Activated CD4-positive, alpha-beta memory T cell treated with anti-CD3 and anti-CD28 coated beads, Interleukin-2, amount 10 ng/mL, durations not matched to agents 7 days and 5 days (primary cell): ENCODE measurements at regions not wholly inside any gene's neighbourhood (a gene's known extent, or its start where the extent isn't known, plus 50 kb on each side); places are given as distances from the start of the nearest gene placed in this dataset.

ENCODE experiments used
- CTCF ChIA-PET: fragments of 350-600 bp; sonication (Branson Sonifier 250); formaldehyde crosslinking; loops from one replicate; lab custom pipeline; 2021; ENCODE audit warnings: antibody characterized with exemption, inconsistent platforms; lab: Charles Lee
- POLR2A ChIA-PET: fragments of 350-600 bp; sonication (Branson Sonifier 250); formaldehyde crosslinking; loops from one replicate; lab custom pipeline; 2021; ENCODE audit warnings: antibody characterized with exemption; lab: Charles Lee
- DNase-seq: peaks from one replicate; pipeline ENCODE4 v3.0.0-alpha.2; 2020
- H3K27ac Mint-ChIP-seq: one replicate; pipeline ENCODE4 v1.8.0; 2021; ENCODE audit warnings: mild to moderate bottlenecking, mixed read lengths
- H3K27me3 Mint-ChIP-seq: one replicate; pipeline ENCODE4 v1.8.0; 2021; ENCODE audit warnings: mixed read lengths
- H3K36me3 Mint-ChIP-seq: one replicate; pipeline ENCODE4 v1.8.0; 2021; ENCODE audit warnings: low read depth, mixed read lengths
- H3K4me1 Mint-ChIP-seq: one replicate; pipeline ENCODE4 v1.8.0; 2021; ENCODE audit warnings: mixed read lengths
- H3K4me3 Mint-ChIP-seq: one replicate; pipeline ENCODE4 v1.8.0; 2021; ENCODE audit warnings: mild to moderate bottlenecking, mixed read lengths
- H3K9me3 Mint-ChIP-seq: one replicate; pipeline ENCODE4 v1.8.0; 2021; ENCODE audit warnings: mixed read lengths

- ChIA-PET CTCF (interaction anchor here (2.3 kb wide), 1 partner anchor 840 kb away, joined by 7 read pairs; no protein-coding TSS in a partner anchor), POLR2A (interaction anchor here (1.5 to 21.3 kb wide), 3 partner anchors 9 to 74 kb away, joined by 4 to 661 read pairs (median 60); partner anchors contain the start of gene TRIM13)
- Mint-ChIP-seq H3K27ac (peak overlapping the region; percentile 7), H3K36me3 (peaks cover 63% of the 10 kb centered on the region), H3K4me3 (no peak overlapping the region), H3K4me1 (peaks cover 40% of the 10 kb centered on the region), H3K9me3 (no peaks in the 10 kb centered on the region), H3K27me3 (no peaks in the 10 kb centered on the region)
- DNase-seq = no peak
Observed at GRCh38 chr13:50071379-50071778, 56.1 kb downstream of the KCNRG start.

GRCh38 chr13:50072676-50073075 is 57.4 kb downstream of the KCNRG start:
- H3K27me3 Mint-ChIP-seq = no peaks in the 10 kb centered on the region
- ChIA-PET CTCF (no interaction called here), POLR2A (interaction anchor here (7.0 to 21.3 kb wide), 2 partner anchors 8 to 55 kb away, joined by 60 to 661 read pairs; no protein-coding TSS in a partner anchor)
- H3K4me3 Mint-ChIP-seq = no peak overlapping the region
- peaks cover 47% of the 10 kb centered on the region for H3K4me1 Mint-ChIP-seq
- peaks cover 58% of the 10 kb centered on the region for H3K36me3 Mint-ChIP-seq
- no peak overlapping the region for H3K27ac Mint-ChIP-seq
- H3K9me3 Mint-ChIP-seq = no peaks in the 10 kb centered on the region
- no peak for DNase-seq

- peaks cover 54% of the 10 kb centered on the region for H3K36me3 Mint-ChIP-seq
- no peaks in the 10 kb centered on the region for H3K9me3 Mint-ChIP-seq
- POLR2A ChIA-PET = interaction anchor here (1.0 to 21.3 kb wide), 3 partner anchors 7 to 76 kb away, joined by 5 to 661 read pairs (median 60); partner anchors contain the start of gene TRIM13
- H3K27ac Mint-ChIP-seq = no peak overlapping the region
- no peaks in the 10 kb centered on the region for H3K27me3 Mint-ChIP-seq
- CTCF ChIA-PET = no interaction called here
- no peak overlapping the region for H3K4me3 Mint-ChIP-seq
- peaks cover 51% of the 10 kb centered on the region for H3K4me1 Mint-ChIP-seq
- DNase-seq = no peak
Observed at GRCh38 chr13:50073340-50073739, 58.1 kb downstream of the KCNRG start.

DNA sequence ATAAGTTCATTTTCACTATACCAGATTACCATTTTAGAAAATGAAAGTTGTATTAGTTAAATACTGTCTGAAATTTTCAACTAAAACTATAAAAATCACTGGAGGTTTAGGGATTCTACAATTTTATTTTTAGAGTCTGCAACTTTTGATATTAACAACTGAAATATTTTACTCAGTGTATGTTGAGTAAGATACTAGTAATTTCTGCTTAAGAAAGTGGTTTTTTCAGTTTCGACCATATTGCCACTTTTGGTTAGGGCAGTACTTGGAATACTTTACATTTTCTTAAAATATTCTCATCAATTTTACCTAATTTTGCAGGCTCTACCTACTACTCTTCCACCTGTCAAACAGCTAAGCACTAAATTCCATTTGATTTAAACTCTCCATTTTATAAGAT is 59.6 kb downstream of the KCNRG start:
- ChIA-PET POLR2A (interaction anchor here (0.8 to 21.3 kb wide), 4 partner anchors 9 to 841 kb away, joined by 3 to 661 read pairs (median 4); partner anchors contain the start of gene TRIM13), CTCF (no interaction called here)
- DNase-seq = no peak
- Mint-ChIP-seq H3K27me3 (no peaks in the 10 kb centered on the region), H3K4me3 (no peak overlapping the region), H3K4me1 (peaks cover 56% of the 10 kb centered on the region), H3K9me3 (no peaks in the 10 kb centered on the region), H3K27ac (no peak overlapping the region), H3K36me3 (peaks cover 54% of the 10 kb centered on the region)

GRCh38 chr13:50075619-50076097 is 60.4 kb downstream of the KCNRG start:
- no peak overlapping the region for H3K27ac Mint-ChIP-seq
- H3K4me3 Mint-ChIP-seq = no peak overlapping the region
- CTCF ChIA-PET = interaction anchor here (1.9 kb wide), 1 partner anchor 78 kb away, joined by 5 read pairs; the partner anchor contains the start of gene TRIM13
- H3K9me3 Mint-ChIP-seq = no peaks in the 10 kb centered on the region
- peaks cover 59% of the 10 kb centered on the region for H3K36me3 Mint-ChIP-seq
- no peak for DNase-seq
- POLR2A ChIA-PET = interaction anchor here (0.8 to 21.3 kb wide), 5 partner anchors 8 to 840 kb away, joined by 3 to 661 read pairs (median 3); partner anchors contain the start of gene TRIM13
- peaks cover 56% of the 10 kb centered on the region for H3K4me1 Mint-ChIP-seq
- no peaks in the 10 kb centered on the region for H3K27me3 Mint-ChIP-seq

GRCh38 chr13:50077431-50077830 is 62.2 kb downstream of the KCNRG start:
- POLR2A ChIA-PET = interaction anchor here (0.9 to 21.3 kb wide), 5 partner anchors 9 to 835 kb away, joined by 3 to 661 read pairs (median 7); partner anchors contain the start of gene TRIM13
- no peak for DNase-seq
- no peaks in the 10 kb centered on the region for H3K9me3 Mint-ChIP-seq
- no peaks in the 10 kb centered on the region for H3K27me3 Mint-ChIP-seq
- H3K36me3 Mint-ChIP-seq = peaks cover 56% of the 10 kb centered on the region
- CTCF ChIA-PET = interaction anchor here (1.5 to 5.7 kb wide), 2 partner anchors 47 to 79 kb away, joined by 3 to 65 read pairs; partner anchors contain the start of gene TRIM13
- no peak overlapping the region for H3K27ac Mint-ChIP-seq
- H3K4me1 Mint-ChIP-seq = peaks cover 44% of the 10 kb centered on the region
- no peak overlapping the region for H3K4me3 Mint-ChIP-seq

- H3K27ac Mint-ChIP-seq = peak overlapping the region; percentile 42
- H3K4me1 Mint-ChIP-seq = peaks cover 45% of the 10 kb centered on the region
- no peak for DNase-seq
- no peaks in the 10 kb centered on the region for H3K27me3 Mint-ChIP-seq
- H3K9me3 Mint-ChIP-seq = no peaks in the 10 kb centered on the region
- peaks cover 56% of the 10 kb centered on the region for H3K36me3 Mint-ChIP-seq
- CTCF ChIA-PET = interaction anchor here (1.5 to 10.0 kb wide), 3 partner anchors 46 to 80 kb away, joined by 3 to 82 read pairs (median 65); partner anchors contain the start of gene TRIM13
- POLR2A ChIA-PET = interaction anchor here (0.9 to 21.3 kb wide), 7 partner anchors 7 to 832 kb away, joined by 5 to 661 read pairs (median 62); partner anchors contain the start of genes RNASEH2B and TRIM13
- peak overlapping the region; percentile 98 for H3K4me3 Mint-ChIP-seq
Observed at GRCh38 chr13:50078231-50078894, 63.1 kb downstream of the KCNRG start.

DNA sequence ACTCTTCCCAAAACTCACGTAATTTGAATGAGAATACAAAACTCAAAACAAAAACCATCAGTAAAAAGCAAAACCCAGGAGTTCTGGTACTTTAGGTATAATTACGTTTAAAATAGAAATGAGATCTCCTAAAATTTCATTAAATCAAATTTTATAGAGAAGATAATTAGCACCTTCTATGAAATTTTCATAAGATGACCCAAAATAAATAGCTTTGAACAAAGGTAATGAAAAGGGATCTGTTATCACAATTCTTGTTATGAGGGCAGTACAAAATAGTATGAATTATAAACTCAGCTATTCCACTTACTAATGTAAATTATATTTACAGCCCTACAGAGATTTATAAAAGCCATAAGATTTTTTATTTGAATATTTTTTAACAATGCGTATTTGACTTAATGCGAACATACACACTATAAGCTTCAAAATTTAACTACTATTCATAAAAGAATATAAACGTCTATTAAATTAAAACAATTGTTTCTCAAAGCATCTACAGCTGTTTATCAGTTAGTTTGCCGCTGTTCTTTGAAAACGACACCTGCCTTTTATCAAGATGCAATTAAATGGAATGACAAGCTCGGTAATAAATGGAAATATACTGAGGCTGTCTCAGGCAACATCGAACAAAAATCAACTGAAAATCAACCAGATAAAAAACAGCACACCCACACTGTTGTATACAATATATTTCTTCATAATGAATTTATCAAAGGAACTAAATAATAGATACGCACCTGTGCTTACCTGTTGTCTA is 63.8 kb downstream of the KCNRG start:
- peak overlapping the region; percentile 98 for H3K4me3 Mint-ChIP-seq
- H3K27me3 Mint-ChIP-seq = no peaks in the 10 kb centered on the region
- H3K27ac Mint-ChIP-seq = peak overlapping the region; percentile 99
- peaks cover 46% of the 10 kb centered on the region for H3K4me1 Mint-ChIP-seq
- H3K9me3 Mint-ChIP-seq = no peaks in the 10 kb centered on the region
- ChIA-PET CTCF (interaction anchor here (2.5 to 10.0 kb wide), 3 partner anchors 47 to 832 kb away, joined by 16 to 82 read pairs (median 65); partner anchors contain the start of gene TRIM13), POLR2A (interaction anchor here (1.4 to 21.3 kb wide), 10 partner anchors 8 to 831 kb away, joined by 3 to 661 read pairs (median 37); partner anchors contain the start of genes RNASEH2B and TRIM13)
- H3K36me3 Mint-ChIP-seq = peaks cover 54% of the 10 kb centered on the region
- DNase-seq = no peak

GRCh38 chr13:50079655-50080202 is 64.5 kb downstream of the KCNRG start:
- Mint-ChIP-seq H3K27me3 (no peaks in the 10 kb centered on the region), H3K4me3 (peak overlapping the region; percentile 98), H3K27ac (peak overlapping the region; percentile 99), H3K9me3 (no peaks in the 10 kb centered on the region), H3K36me3 (peaks cover 52% of the 10 kb centered on the region), H3K4me1 (peaks cover 49% of the 10 kb centered on the region)
- CTCF ChIA-PET = interaction anchor here (1.4 to 10.0 kb wide), 5 partner anchors 47 to 990 kb away, joined by 3 to 82 read pairs (median 16); partner anchors contain the start of gene TRIM13
- POLR2A ChIA-PET = interaction anchor here (1.0 to 21.3 kb wide), 17 partner anchors 9 to 990 kb away, joined by 3 to 661 read pairs (median 5); partner anchors contain the start of genes RNASEH2B, SPRYD7 and TRIM13
- no peak for DNase-seq

DNA sequence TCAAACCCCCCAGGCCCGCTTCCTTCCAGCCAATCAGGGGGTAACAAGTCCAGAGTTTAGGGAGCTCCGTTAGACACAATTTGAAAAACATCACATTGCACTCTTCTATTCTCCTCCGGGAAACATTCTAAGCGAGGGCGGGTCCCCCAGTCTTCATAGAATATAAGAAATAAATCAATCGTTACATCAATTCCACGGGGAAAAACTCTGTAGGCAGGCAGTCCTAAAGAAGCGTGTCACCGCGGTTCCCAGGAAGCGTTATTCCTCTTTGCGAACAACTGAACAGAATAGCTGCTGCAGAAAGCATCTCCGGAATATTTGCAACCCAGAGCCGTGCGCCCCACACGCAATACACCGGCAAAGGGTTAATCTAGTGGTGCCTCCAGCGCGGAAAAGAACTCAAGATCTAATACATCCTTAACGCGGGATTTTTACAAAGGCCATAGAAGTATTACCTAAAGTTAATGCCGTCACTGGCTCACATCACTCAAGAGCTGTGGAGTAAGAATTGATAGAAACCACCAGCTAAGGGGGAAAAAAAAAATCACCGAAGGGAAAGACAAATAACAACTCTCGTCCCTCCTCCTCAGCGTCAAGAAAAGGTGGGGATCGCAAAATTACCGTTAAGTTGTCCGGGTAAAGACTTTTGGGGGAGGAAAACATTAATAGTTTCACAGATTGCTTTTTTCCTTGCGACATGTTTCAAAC is 65.1 kb downstream of the KCNRG start:
- peaks cover 53% of the 10 kb centered on the region for H3K36me3 Mint-ChIP-seq
- H3K4me1 Mint-ChIP-seq = peaks cover 50% of the 10 kb centered on the region

More for the DNA sequence above, 65.1 kb downstream of the KCNRG start:
- DNase-seq = peak; percentile 43
- ChIA-PET POLR2A (interaction anchor here (0.6 to 21.3 kb wide), 29 partner anchors 9 to 1373 kb away, joined by 3 to 661 read pairs (median 5); partner anchors contain the start of genes CAB39L, KPNA3, RNASEH2B and SETDB2), CTCF (interaction anchor here (1.0 to 10.0 kb wide), 7 partner anchors 46 to 989 kb away, joined by 3 to 82 read pairs (median 3); partner anchors contain the start of gene TRIM13)
- no peaks in the 10 kb centered on the region for H3K27me3 Mint-ChIP-seq
- H3K27ac Mint-ChIP-seq = peak overlapping the region; percentile 99
- H3K4me3 Mint-ChIP-seq = peak overlapping the region; percentile 98
- no peaks in the 10 kb centered on the region for H3K9me3 Mint-ChIP-seq
